ENCODE measurements at regions not wholly inside any gene's neighbourhood (a gene's known extent, or its start where the extent isn't known, plus 50 kb on each side); places are given as distances from the start of the nearest gene placed in this dataset.

DNA sequence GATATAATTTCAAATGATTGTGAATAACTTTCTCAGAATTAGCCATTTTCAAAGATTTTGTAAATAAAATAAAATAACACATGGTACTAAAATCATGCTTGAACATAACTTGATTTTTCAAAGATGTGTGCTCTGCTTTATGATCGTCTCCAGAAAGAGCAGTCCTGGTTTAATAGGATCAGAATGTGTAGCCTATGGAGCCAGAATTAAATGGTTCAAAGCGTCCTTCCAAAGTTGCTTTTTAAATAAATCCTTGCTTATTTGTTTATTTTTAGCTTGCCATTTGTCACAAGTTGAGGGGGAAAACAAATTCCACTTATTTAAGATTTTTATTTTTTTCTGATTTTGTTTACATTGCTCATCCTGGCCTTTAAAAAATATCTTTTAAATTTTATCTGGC, 123.7 kb upstream of the SPRED1 start:
- TF ChIP-seq, protein P1, sequence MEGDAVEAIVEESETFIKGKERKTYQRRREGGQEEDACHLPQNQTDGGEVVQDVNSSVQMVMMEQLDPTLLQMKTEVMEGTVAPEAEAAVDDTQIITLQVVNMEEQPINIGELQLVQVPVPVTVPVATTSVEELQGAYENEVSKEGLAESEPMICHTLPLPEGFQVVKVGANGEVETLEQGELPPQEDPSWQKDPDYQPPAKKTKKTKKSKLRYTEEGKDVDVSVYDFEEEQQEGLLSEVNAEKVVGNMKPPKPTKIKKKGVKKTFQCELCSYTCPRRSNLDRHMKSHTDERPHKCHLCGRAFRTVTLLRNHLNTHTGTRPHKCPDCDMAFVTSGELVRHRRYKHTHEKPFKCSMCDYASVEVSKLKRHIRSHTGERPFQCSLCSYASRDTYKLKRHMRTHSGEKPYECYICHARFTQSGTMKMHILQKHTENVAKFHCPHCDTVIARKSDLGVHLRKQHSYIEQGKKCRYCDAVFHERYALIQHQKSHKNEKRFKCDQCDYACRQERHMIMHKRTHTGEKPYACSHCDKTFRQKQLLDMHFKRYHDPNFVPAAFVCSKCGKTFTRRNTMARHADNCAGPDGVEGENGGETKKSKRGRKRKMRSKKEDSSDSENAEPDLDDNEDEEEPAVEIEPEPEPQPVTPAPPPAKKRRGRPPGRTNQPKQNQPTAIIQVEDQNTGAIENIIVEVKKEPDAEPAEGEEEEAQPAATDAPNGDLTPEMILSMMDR (IDR thresholded peaks at IDR 0.05), result no peak
- no peak for TF ChIP-seq EP300 (IDR thresholded peaks at IDR 0.05)
- no peak for TF ChIP-seq POLR2A (IDR thresholded peaks at IDR 0.05)

Measured in ovary (tissue), 3 donors.